ENCODE measurements at regions not wholly inside any gene's neighbourhood (a gene's known extent, or its start where the extent isn't known, plus 50 kb on each side); places are given as distances from the start of the nearest gene placed in this dataset.

DNA sequence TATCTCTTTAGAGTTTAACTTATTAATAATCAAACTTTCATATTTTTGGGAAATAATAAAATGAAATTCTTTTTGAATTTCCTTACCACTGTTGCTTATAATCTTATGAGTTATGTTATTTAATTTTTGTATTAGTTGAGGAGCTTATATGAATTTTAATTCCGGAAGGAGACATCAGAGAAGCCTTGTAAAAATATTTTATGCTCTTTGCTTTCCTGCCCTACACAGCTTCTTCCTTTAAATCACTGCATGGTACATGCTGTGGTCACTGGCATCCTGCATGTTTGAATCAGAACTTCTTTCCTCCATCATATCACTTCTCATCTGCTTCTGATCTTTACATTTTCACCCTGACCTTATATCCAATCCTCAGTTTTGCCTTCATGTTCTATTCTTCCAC is 266.7 kb upstream of the ZSWIM2 start:
- H3K27me3 ChIP-seq: no peaks in the 10 kb centered on the region
- intact Hi-C loops (cut with DNase I): no loop called here
- TF ChIP-seq, protein P1, sequence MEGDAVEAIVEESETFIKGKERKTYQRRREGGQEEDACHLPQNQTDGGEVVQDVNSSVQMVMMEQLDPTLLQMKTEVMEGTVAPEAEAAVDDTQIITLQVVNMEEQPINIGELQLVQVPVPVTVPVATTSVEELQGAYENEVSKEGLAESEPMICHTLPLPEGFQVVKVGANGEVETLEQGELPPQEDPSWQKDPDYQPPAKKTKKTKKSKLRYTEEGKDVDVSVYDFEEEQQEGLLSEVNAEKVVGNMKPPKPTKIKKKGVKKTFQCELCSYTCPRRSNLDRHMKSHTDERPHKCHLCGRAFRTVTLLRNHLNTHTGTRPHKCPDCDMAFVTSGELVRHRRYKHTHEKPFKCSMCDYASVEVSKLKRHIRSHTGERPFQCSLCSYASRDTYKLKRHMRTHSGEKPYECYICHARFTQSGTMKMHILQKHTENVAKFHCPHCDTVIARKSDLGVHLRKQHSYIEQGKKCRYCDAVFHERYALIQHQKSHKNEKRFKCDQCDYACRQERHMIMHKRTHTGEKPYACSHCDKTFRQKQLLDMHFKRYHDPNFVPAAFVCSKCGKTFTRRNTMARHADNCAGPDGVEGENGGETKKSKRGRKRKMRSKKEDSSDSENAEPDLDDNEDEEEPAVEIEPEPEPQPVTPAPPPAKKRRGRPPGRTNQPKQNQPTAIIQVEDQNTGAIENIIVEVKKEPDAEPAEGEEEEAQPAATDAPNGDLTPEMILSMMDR (IDR thresholded peaks at IDR 0.05): no peak

GRCh38 chr2:187107001-187107400 is 258.0 kb upstream of the ZSWIM2 start:
- H3K4me3 ChIP-seq: no peak overlapping the region
- no peaks in the 10 kb centered on the region for H3K9me3 ChIP-seq
- H3K36me3 ChIP-seq: no peaks in the 10 kb centered on the region
- no peaks in the 10 kb centered on the region for H3K4me1 ChIP-seq
- H3K27ac ChIP-seq: no peak overlapping the region
- H3K27me3 ChIP-seq: no peaks in the 10 kb centered on the region
- TF ChIP-seq, protein P1 (IDR thresholded peaks at IDR 0.05): no peak
- intact Hi-C loops (cut with DNase I): no loop called here
- no peak for DNase-seq (ENCODE audit: low spot score in 2 of 2)

More for the DNA sequence above, 266.7 kb upstream of the ZSWIM2 start:
- Histone ChIP-seq H3K27ac (no peak overlapping the region), H3K4me1 (no peaks in the 10 kb centered on the region), H3K4me3 (no peak overlapping the region), H3K9me3 (no peaks in the 10 kb centered on the region), H3K36me3 (no peaks in the 10 kb centered on the region)
- no peak for DNase-seq (ENCODE audit: low spot score in 2 of 2)

GRCh38 chr2:187105218-187105617 is 256.2 kb upstream of the ZSWIM2 start:
- no peaks in the 10 kb centered on the region for H3K36me3 ChIP-seq
- no peaks in the 10 kb centered on the region for H3K9me3 ChIP-seq
- H3K27ac ChIP-seq: no peak overlapping the region
- no peak overlapping the region for H3K4me3 ChIP-seq
- H3K27me3 ChIP-seq: no peaks in the 10 kb centered on the region
- no peak for DNase-seq (ENCODE audit: low spot score in 2 of 2)
- no peaks in the 10 kb centered on the region for H3K4me1 ChIP-seq
- intact Hi-C loops (cut with DNase I): no loop called here
- TF ChIP-seq, protein P1 (IDR thresholded peaks at IDR 0.05): no peak

GRCh38 chr2:187102381-187102780 is 253.4 kb upstream of the ZSWIM2 start:
- no peaks in the 10 kb centered on the region for H3K4me1 ChIP-seq
- intact Hi-C loops (cut with DNase I): no loop called here

DNA sequence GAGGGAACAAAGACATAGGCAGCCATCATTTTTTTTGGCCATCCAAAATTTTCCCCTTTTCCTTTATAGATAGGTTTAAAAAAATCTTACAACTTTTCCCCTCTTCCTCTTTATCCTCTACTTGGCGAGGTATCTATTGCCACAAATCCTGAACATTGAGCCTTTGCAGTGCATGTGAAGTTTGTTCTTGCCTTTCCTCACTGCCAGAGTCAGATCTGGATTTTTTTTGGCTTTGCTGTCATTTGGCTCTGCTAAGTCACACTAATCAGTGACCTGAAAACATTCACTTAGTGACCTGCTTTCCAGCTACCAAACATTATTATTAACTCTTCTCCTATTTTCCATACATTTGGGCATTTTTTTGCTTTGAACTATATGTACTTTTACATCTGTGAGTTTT is 249.2 kb upstream of the ZSWIM2 start:
- Histone ChIP-seq H3K27ac (no peak overlapping the region), H3K36me3 (no peaks in the 10 kb centered on the region)
- intact Hi-C loops (cut with DNase I): no loop called here

More at GRCh38 chr2:187102381-187102780, 253.4 kb upstream of the ZSWIM2 start:
- Histone ChIP-seq H3K27ac (no peak overlapping the region), H3K27me3 (no peaks in the 10 kb centered on the region), H3K4me3 (no peak overlapping the region), H3K9me3 (no peaks in the 10 kb centered on the region), H3K36me3 (no peaks in the 10 kb centered on the region)
- DNase-seq (ENCODE audit: low spot score in 2 of 2): no peak
- TF ChIP-seq, protein P1 (IDR thresholded peaks at IDR 0.05): no peak

More for the DNA sequence above, 249.2 kb upstream of the ZSWIM2 start:
- no peaks in the 10 kb centered on the region for H3K27me3 ChIP-seq
- H3K4me1 ChIP-seq: no peaks in the 10 kb centered on the region
- no peak for DNase-seq (ENCODE audit: low spot score in 2 of 2)
- H3K4me3 ChIP-seq: no peak overlapping the region
- no peaks in the 10 kb centered on the region for H3K9me3 ChIP-seq
- TF ChIP-seq, protein P1 (IDR thresholded peaks at IDR 0.05): no peak
